ENCODE measurements at regions not wholly inside any gene's neighbourhood (a gene's known extent, or its start where the extent isn't known, plus 50 kb on each side); places are given as distances from the start of the nearest gene placed in this dataset.

- no peak overlapping the region for H3K18ac ChIP-seq (ENCODE audit: low read length)
- no peak overlapping the region for H3K4me3 ChIP-seq (ENCODE audit: low read length in 2 of 2)
- DNase-seq (ENCODE audit: low spot score): no peak
- no peak overlapping the region for H2AK5ac ChIP-seq (ENCODE audit: low read depth, low read length)
- H2BK15ac ChIP-seq (ENCODE audit: low read length): no peak overlapping the region
- no CpG with 5 or more reads among the region's 4 CpGs for WGBS, 2 donors (ENCODE audit: extremely low coverage in 2 of 2, insufficient read length in 2 of 2, insufficient replicate concordance in 1 of 2)
- H3K79me1 ChIP-seq (ENCODE audit: low read depth, low read length): no peaks in the 10 kb centered on the region
- H2AFZ ChIP-seq (ENCODE audit: low read length): peak overlapping the region; percentile 60
- H3K27ac ChIP-seq (replicated peaks; ENCODE audit: low read length): no peak overlapping the region
- H2BK120ac ChIP-seq (ENCODE audit: low read depth, low read length): no peak overlapping the region
- no peaks in the 10 kb centered on the region for H3K27me3 ChIP-seq (ENCODE audit: control insufficient read depth in 3 of 3, insufficient read depth in 3 of 3, low read depth in 1 of 3, low read length in 3 of 3)
- no peak overlapping the region for H3K9ac ChIP-seq (ENCODE audit: low read depth, low read length, poor library complexity)
- H3K4ac ChIP-seq (ENCODE audit: low read length): no peak overlapping the region
- no peak overlapping the region for H3K4me2 ChIP-seq (ENCODE audit: insufficient read depth, low read length, poor library complexity, severe bottlenecking)
- no peaks in the 10 kb centered on the region for H3K9me3 ChIP-seq (replicated peaks in 1 of 2; ENCODE audit: control insufficient read depth in 2 of 2, insufficient read depth in 1 of 2, low read depth in 1 of 2, low read length in 2 of 2)
- H3K14ac ChIP-seq (ENCODE audit: low read length): no peak overlapping the region
- H4K91ac ChIP-seq (ENCODE audit: low read depth, low read length, poor library complexity): no peak overlapping the region
- H2BK12ac ChIP-seq (ENCODE audit: low read length): no peak overlapping the region
- H4K8ac ChIP-seq (ENCODE audit: low read depth, low read length): no peak overlapping the region
- no peak overlapping the region for H3K23ac ChIP-seq (ENCODE audit: low read depth, low read length, poor library complexity)
- peaks cover 8 to 11% of the 10 kb centered on the region in 2 donors for H3K4me1 ChIP-seq (ENCODE audit: control insufficient read depth in 2 of 2, insufficient read depth in 1 of 2, low read depth in 1 of 2, low read length in 2 of 2)
- H2BK5ac ChIP-seq (ENCODE audit: low read length): no peak overlapping the region
- no peaks in the 10 kb centered on the region for H3K36me3 ChIP-seq (replicated peaks in 1 of 2; ENCODE audit: control insufficient read depth in 2 of 2, insufficient read depth in 2 of 2, low read length in 2 of 2)
Observed at GRCh38 chr13:80140685-80141084, 200.2 kb downstream of the SPRY2 start.

GRCh38 chr13:80139196-80139595 lies 201.7 kb downstream of the SPRY2 start:
- no peak overlapping the region for H3K18ac ChIP-seq (ENCODE audit: low read length)
- H3K36me3 ChIP-seq (replicated peaks in 1 of 2; ENCODE audit: control insufficient read depth in 2 of 2, insufficient read depth in 2 of 2, low read length in 2 of 2): no peaks in the 10 kb centered on the region
- H2BK120ac ChIP-seq (ENCODE audit: low read depth, low read length): no peak overlapping the region
- DNase-seq (ENCODE audit: low spot score): no peak
- no peak overlapping the region for H3K4me3 ChIP-seq (ENCODE audit: low read length in 2 of 2)
- H3K9ac ChIP-seq (ENCODE audit: low read depth, low read length, poor library complexity): no peak overlapping the region
- no peak overlapping the region for H2BK15ac ChIP-seq (ENCODE audit: low read length)
- no peak overlapping the region for H3K4me2 ChIP-seq (ENCODE audit: insufficient read depth, low read length, poor library complexity, severe bottlenecking)
- no peak overlapping the region for H3K14ac ChIP-seq (ENCODE audit: low read length)
- WGBS, 2 donors (ENCODE audit: extremely low coverage in 2 of 2, insufficient read length in 2 of 2, insufficient replicate concordance in 1 of 2): no CpG with 5 or more reads among the region's 2 CpGs
- H3K79me1 ChIP-seq (ENCODE audit: low read depth, low read length): no peaks in the 10 kb centered on the region
- no peaks in the 10 kb centered on the region for H3K9me3 ChIP-seq (replicated peaks in 1 of 2; ENCODE audit: control insufficient read depth in 2 of 2, insufficient read depth in 1 of 2, low read depth in 1 of 2, low read length in 2 of 2)
- no peak overlapping the region for H2BK12ac ChIP-seq (ENCODE audit: low read length)
- H4K91ac ChIP-seq (ENCODE audit: low read depth, low read length, poor library complexity): no peak overlapping the region
- no peak overlapping the region for H2AK5ac ChIP-seq (ENCODE audit: low read depth, low read length)
- H3K27ac ChIP-seq (replicated peaks; ENCODE audit: low read length): no peak overlapping the region
- peaks cover 4 to 7% of the 10 kb centered on the region in 2 donors for H3K4me1 ChIP-seq (ENCODE audit: control insufficient read depth in 2 of 2, insufficient read depth in 1 of 2, low read depth in 1 of 2, low read length in 2 of 2)
- no peak overlapping the region for H4K8ac ChIP-seq (ENCODE audit: low read depth, low read length)
- H2AFZ ChIP-seq (ENCODE audit: low read length): no peak overlapping the region
- no peak overlapping the region for H2BK5ac ChIP-seq (ENCODE audit: low read length)
- no peak overlapping the region for H3K4ac ChIP-seq (ENCODE audit: low read length)
- no peak overlapping the region for H3K23ac ChIP-seq (ENCODE audit: low read depth, low read length, poor library complexity)
- H3K27me3 ChIP-seq (ENCODE audit: control insufficient read depth in 3 of 3, insufficient read depth in 3 of 3, low read depth in 1 of 3, low read length in 3 of 3): no peaks in the 10 kb centered on the region

GRCh38 chr13:80137994-80138393 lies 202.9 kb downstream of the SPRY2 start:
- no CpG with 5 or more reads among the region's 3 CpGs for WGBS, 2 donors (ENCODE audit: extremely low coverage in 2 of 2, insufficient read length in 2 of 2, insufficient replicate concordance in 1 of 2)
- H4K91ac ChIP-seq (ENCODE audit: low read depth, low read length, poor library complexity): no peak overlapping the region

GRCh38 chr13:80134346-80134745 lies 206.6 kb downstream of the SPRY2 start:
- Histone ChIP-seq H3K4me2 (ENCODE audit: insufficient read depth, low read length, poor library complexity, severe bottlenecking) (no peak overlapping the region), H3K27ac (replicated peaks; ENCODE audit: low read length) (peak overlapping the region; percentile 78), H2BK120ac (ENCODE audit: low read depth, low read length) (no peak overlapping the region), H3K9ac (ENCODE audit: low read depth, low read length, poor library complexity) (no peak overlapping the region), H3K23ac (ENCODE audit: low read depth, low read length, poor library complexity) (no peak overlapping the region), H2AK5ac (ENCODE audit: low read depth, low read length) (no peak overlapping the region), H4K8ac (ENCODE audit: low read depth, low read length) (no peak overlapping the region), H3K79me1 (ENCODE audit: low read depth, low read length) (no peaks in the 10 kb centered on the region), H3K18ac (ENCODE audit: low read length) (no peak overlapping the region), H2AFZ (ENCODE audit: low read length) (no peak overlapping the region), H3K27me3 (ENCODE audit: control insufficient read depth in 3 of 3, insufficient read depth in 3 of 3, low read depth in 1 of 3, low read length in 3 of 3) (no peaks in the 10 kb centered on the region), H3K4me1 (ENCODE audit: control insufficient read depth in 2 of 2, insufficient read depth in 1 of 2, low read depth in 1 of 2, low read length in 2 of 2) (peaks cover 11 to 21% of the 10 kb centered on the region in 2 donors), H3K9me3 (replicated peaks in 1 of 2; ENCODE audit: control insufficient read depth in 2 of 2, insufficient read depth in 1 of 2, low read depth in 1 of 2, low read length in 2 of 2) (no peaks in the 10 kb centered on the region), H3K14ac (ENCODE audit: low read length) (no peak overlapping the region), H3K36me3 (replicated peaks in 1 of 2; ENCODE audit: control insufficient read depth in 2 of 2, insufficient read depth in 2 of 2, low read length in 2 of 2) (no peaks in the 10 kb centered on the region), H2BK12ac (ENCODE audit: low read length) (no peak overlapping the region), H4K91ac (ENCODE audit: low read depth, low read length, poor library complexity) (no peak overlapping the region), H2BK5ac (ENCODE audit: low read length) (no peak overlapping the region), H3K4ac (ENCODE audit: low read length) (no peak overlapping the region), H3K4me3 (ENCODE audit: low read length in 2 of 2) (peak overlapping the region in 1 of 2 donors; percentile 47), H2BK15ac (ENCODE audit: low read length) (no peak overlapping the region)
- WGBS, 2 donors (ENCODE audit: extremely low coverage in 2 of 2, insufficient read length in 2 of 2, insufficient replicate concordance in 1 of 2): no CpG with 5 or more reads among the region's 2 CpGs
- peak; percentile 60 for DNase-seq (ENCODE audit: low spot score)

More at GRCh38 chr13:80137994-80138393, 202.9 kb downstream of the SPRY2 start:
- no peak overlapping the region for H4K8ac ChIP-seq (ENCODE audit: low read depth, low read length)
- H2BK5ac ChIP-seq (ENCODE audit: low read length): no peak overlapping the region
- no peaks in the 10 kb centered on the region for H3K27me3 ChIP-seq (ENCODE audit: control insufficient read depth in 3 of 3, insufficient read depth in 3 of 3, low read depth in 1 of 3, low read length in 3 of 3)
- no peak overlapping the region for H3K4me3 ChIP-seq (ENCODE audit: low read length in 2 of 2)
- H2BK120ac ChIP-seq (ENCODE audit: low read depth, low read length): no peak overlapping the region
- H3K79me1 ChIP-seq (ENCODE audit: low read depth, low read length): no peaks in the 10 kb centered on the region
- DNase-seq (ENCODE audit: low spot score): no peak
- H3K23ac ChIP-seq (ENCODE audit: low read depth, low read length, poor library complexity): no peak overlapping the region
- no peaks in the 10 kb centered on the region for H3K36me3 ChIP-seq (replicated peaks in 1 of 2; ENCODE audit: control insufficient read depth in 2 of 2, insufficient read depth in 2 of 2, low read length in 2 of 2)
- no peak overlapping the region for H3K4me2 ChIP-seq (ENCODE audit: insufficient read depth, low read length, poor library complexity, severe bottlenecking)
- no peak overlapping the region for H3K18ac ChIP-seq (ENCODE audit: low read length)
- H3K14ac ChIP-seq (ENCODE audit: low read length): no peak overlapping the region
- H2AFZ ChIP-seq (ENCODE audit: low read length): no peak overlapping the region
- H3K27ac ChIP-seq (replicated peaks; ENCODE audit: low read length): no peak overlapping the region
- H3K9me3 ChIP-seq (replicated peaks in 1 of 2; ENCODE audit: control insufficient read depth in 2 of 2, insufficient read depth in 1 of 2, low read depth in 1 of 2, low read length in 2 of 2): no peaks in the 10 kb centered on the region
- no peak overlapping the region for H2BK12ac ChIP-seq (ENCODE audit: low read length)
- no peak overlapping the region for H3K4ac ChIP-seq (ENCODE audit: low read length)
- H3K4me1 ChIP-seq (ENCODE audit: control insufficient read depth in 2 of 2, insufficient read depth in 1 of 2, low read depth in 1 of 2, low read length in 2 of 2): peaks cover 10% of the 10 kb centered on the region in 2 donors
- H3K9ac ChIP-seq (ENCODE audit: low read depth, low read length, poor library complexity): no peak overlapping the region
- no peak overlapping the region for H2AK5ac ChIP-seq (ENCODE audit: low read depth, low read length)
- no peak overlapping the region for H2BK15ac ChIP-seq (ENCODE audit: low read length)

Data from neuronal stem cell (in vitro differentiated cells).